GM12878 (cell line): ENCODE measurements at regions not wholly inside any gene's neighbourhood (a gene's known extent, or its start where the extent isn't known, plus 50 kb on each side); places are given as distances from the start of the nearest gene placed in this dataset.

Source experiments
- ATAC-seq: fragments of 200-7000 bp; cut with Tn5 transposase; 3 replicates; pipeline ENCODE4 v1.9.1; 2020; ENCODE audit warnings: mild to moderate bottlenecking, moderate library complexity
- BruUV-seq: library from RNA; stranded (reverse); fragments of 400-500 nt; replicated peaks from 2 replicates; lab custom pipeline; 2021; lab: Mats Ljungman, UMichigan
- CTCF ChIA-PET: fragments of 300-600 bp; sonication (Branson Sonifier 250); formaldehyde crosslinking; extraction: SDS; loops from one replicate; lab custom pipeline; 2021; ENCODE audit warnings: inconsistent platforms; lab: Yijun Ruan, JAX
- POLR2A ChIA-PET: fragments of 350-600 bp; formaldehyde crosslinking; extraction: SDS; loops from one replicate; lab custom pipeline; 2021; ENCODE audit warnings: inconsistent platforms; lab: Charles Lee
- RAD21 ChIA-PET: fragments of 300-600 bp; sonication (Branson Sonifier 250); formaldehyde crosslinking; loops from one replicate; lab custom pipeline; 2023; ENCODE audit warnings: antibody characterized with exemption; ENCODE audit not compliant: unreplicated experiment; lab: Charles Lee
- SMC1A ChIA-PET: fragments of 300-600 bp; sonication (Branson Sonifier 250); formaldehyde crosslinking; loops from one replicate; lab custom pipeline; 2023; ENCODE audit not compliant: unreplicated experiment, uncharacterized antibody; lab: Charles Lee
- DNase-seq: peaks from one replicate; pipeline ENCODE4 v3.0.0-alpha.2; 2011; ENCODE audit warnings: low read depth, low spot score
- FAIRE-seq: peaks from 3 replicates; lab custom pipeline; 2011; peaks lifted over from hg19 to GRCh38; lab: Jason Lieb, UNC
- H2AFZ ChIP-seq: 2 replicates; pipeline ENCODE4 v1.6.0; 2011; ENCODE audit warnings: low read depth, low read length, control low read depth; ENCODE audit not compliant: control insufficient read depth
- H3K27ac ChIP-seq: 2 replicates; pipeline ENCODE4 v1.5.1; 2011; ENCODE audit warnings: control low read depth; ENCODE audit not compliant: control insufficient read depth, insufficient read depth
- H3K27me3 ChIP-seq, 2 experiments: replicated peaks in 1 of 2; 2 replicates each; pipeline versions ENCODE4 v1.6.0 to v1.6.1; 2011; ENCODE audit warnings: low read length in 1 of 2; ENCODE audit not compliant: control insufficient read depth in 2 of 2, insufficient read depth in 2 of 2
- H3K36me3 ChIP-seq, 2 experiments: 2 replicates each; pipeline ENCODE4 v1.5.1; 2011; ENCODE audit warnings: low read length in 1 of 2; ENCODE audit not compliant: control insufficient read depth in 2 of 2, insufficient read depth in 2 of 2
- H3K4me1 ChIP-seq: 2 replicates; pipeline ENCODE4 v1.6.1; 2011; ENCODE audit warnings: mild to moderate bottlenecking, low read length, moderate library complexity, mixed read lengths; ENCODE audit not compliant: control insufficient read depth, insufficient read depth
- H3K4me2 ChIP-seq: 2 replicates; pipeline ENCODE4 v1.6.0; 2011; ENCODE audit warnings: control low read depth; ENCODE audit not compliant: control insufficient read depth, insufficient read depth
- H3K4me3 ChIP-seq: fragments of 200-600 bp; sonication (generic); 2 replicates; pipeline ENCODE4 v1.5.1; 2016
- H3K79me2 ChIP-seq: 2 replicates; pipeline ENCODE4 v1.6.0; 2011; ENCODE audit warnings: low read length; ENCODE audit not compliant: control insufficient read depth, insufficient read depth
- H3K9ac ChIP-seq: 2 replicates; pipeline ENCODE4 v1.8.0; 2011; ENCODE audit warnings: low read length, control low read depth, mixed read lengths; ENCODE audit not compliant: control insufficient read depth, insufficient read depth
- H3K9me3 ChIP-seq: replicated peaks from 3 replicates; pipeline ENCODE4 v1.5.1; 2011; ENCODE audit warnings: mild to moderate bottlenecking, low read length; ENCODE audit not compliant: control insufficient read depth, insufficient read depth
- H4K20me1 ChIP-seq: 2 replicates; pipeline ENCODE4 v1.6.0; 2011; ENCODE audit not compliant: control insufficient read depth, insufficient read depth
- RAD21 ChIP-seq: IDR thresholded peaks from 2 replicates; pipeline ENCODE4 v1.6.1; 2011; ENCODE audit warnings: mild to moderate bottlenecking, low read depth, low read length, moderate library complexity; ENCODE audit not compliant: insufficient read depth
- SMC3 ChIP-seq: IDR thresholded peaks from 2 replicates; pipeline ENCODE4 v1.6.1; 2011; ENCODE audit warnings: low read length, improper control_type of control experiment, borderline replicate concordance
- WRNIP1 ChIP-seq: IDR thresholded peaks from 2 replicates; pipeline ENCODE4 v1.6.1; 2011; ENCODE audit warnings: low read depth, low read length, improper control_type of control experiment, borderline replicate concordance
- WGBS: methylation state at CpG from one replicate; pipeline ENCODE4 v1.1.6; 2016; ENCODE audit warnings: low lambda C conversion rate; ENCODE audit not compliant: insufficient replicate concordance, insufficient coverage; ENCODE audit errors: missing lambda C conversion rate; 5-methylcytosine and 5-hydroxymethylcytosine counted together
- in situ Hi-C: fragments of 300-500 bp; cut with MboI; formaldehyde crosslinking; loops from 9 replicates; pipeline ENCODE4 v1.14.3; 2018; ENCODE audit warnings: mixed read lengths
- intact Hi-C: fragments of 100-400 bp; cut with micrococcal nuclease; formaldehyde crosslinking; loops from one replicate; pipeline ENCODE4 v1.14.2; 2022; ENCODE audit not compliant: unreplicated experiment
- TF ChIP-seq, protein P1 (sequence below), 3 experiments: IDR thresholded peaks in 2 of 3; conservative IDR thresholded peaks in 1 of 3; 2 replicates each; pipeline ENCODE4 v1.5.1; 2011; ENCODE audit warnings: low read depth in 3 of 3, low read length in 3 of 3, mild to moderate bottlenecking in 3 of 3, control low read depth in 2 of 3, moderate library complexity in 2 of 3, inconsistent platforms in 1 of 3, mixed read lengths in 1 of 3; ENCODE audit not compliant: control insufficient read depth in 2 of 3, insufficient read depth in 1 of 3; ENCODE audit errors: extremely low read depth in 1 of 3
- TF ChIP-seq, protein P2 (sequence below): IDR thresholded peaks from 2 replicates; pipeline ENCODE4 v1.6.1; 2012; ENCODE audit warnings: low read depth, low read length, improper control_type of control experiment

DNA sequence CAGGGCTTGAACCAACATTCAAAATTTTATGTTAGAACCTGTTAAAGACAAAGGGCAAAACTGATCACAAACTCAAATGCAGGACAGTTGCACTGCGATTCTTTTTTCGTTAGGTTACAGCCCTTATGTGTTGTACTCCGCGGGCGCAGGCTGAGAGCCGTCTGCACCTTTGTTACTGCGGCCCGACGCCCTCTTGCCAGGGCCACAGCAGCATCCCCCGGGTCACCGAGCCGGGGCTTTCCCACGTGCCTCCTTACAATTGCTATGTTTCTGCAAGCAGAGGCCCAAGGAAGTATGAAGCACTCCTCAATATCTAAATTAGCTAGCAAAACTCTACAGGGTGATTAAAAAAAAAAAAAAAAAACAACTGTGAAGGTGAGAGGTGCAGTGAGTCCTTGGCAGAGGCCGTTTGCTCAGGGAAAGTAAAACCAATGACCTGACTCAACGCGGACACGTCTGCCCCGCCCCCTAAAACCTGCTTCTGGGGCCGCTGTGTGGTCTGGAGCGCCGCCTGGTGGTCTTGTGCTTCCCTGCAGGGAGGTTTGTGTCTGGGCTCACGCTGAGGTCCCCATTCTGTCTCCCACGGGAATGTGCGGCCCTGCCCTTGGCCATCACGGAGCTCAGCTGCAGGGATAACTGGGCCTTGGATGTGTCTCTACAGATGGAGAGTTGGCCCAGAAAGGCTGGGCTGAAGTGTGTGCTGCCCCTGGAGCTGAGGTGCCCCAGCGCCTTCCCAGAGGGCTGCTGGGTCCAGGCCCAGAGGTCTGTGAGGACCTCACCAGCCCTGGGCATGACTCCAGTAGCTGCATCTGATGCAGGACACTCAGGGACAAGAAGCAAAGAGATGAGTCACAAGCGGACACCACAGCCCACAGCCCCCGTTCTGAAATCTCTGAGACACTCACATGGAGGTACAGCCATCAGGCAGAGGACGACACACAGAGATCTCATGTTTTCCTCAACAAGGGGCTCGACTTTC is 418.5 kb downstream of the TMEM121 start:
- ChIA-PET CTCF (no interaction called here), SMC1A (no interaction called here), RAD21 (no interaction called here), POLR2A (no interaction called here)
- Histone ChIP-seq H3K4me1 (no peaks in the 10 kb centered on the region), H3K27ac (no peak overlapping the region), H3K36me3 (no peaks in the 10 kb centered on the region), H3K79me2 (no peaks in the 10 kb centered on the region), H3K9ac (no peak overlapping the region), H3K9me3 (no peaks in the 10 kb centered on the region), H3K4me3 (no peak overlapping the region), H3K4me2 (no peak overlapping the region)
- FAIRE-seq (no peak), ATAC-seq (no peak)
- no TSS peak for BruUV-seq
- intact Hi-C loops: no loop called here
- in situ Hi-C loops: no loop called here
- no CpG with 5 or more reads among the region's 30 CpGs for WGBS
- TF ChIP-seq, protein P1, sequence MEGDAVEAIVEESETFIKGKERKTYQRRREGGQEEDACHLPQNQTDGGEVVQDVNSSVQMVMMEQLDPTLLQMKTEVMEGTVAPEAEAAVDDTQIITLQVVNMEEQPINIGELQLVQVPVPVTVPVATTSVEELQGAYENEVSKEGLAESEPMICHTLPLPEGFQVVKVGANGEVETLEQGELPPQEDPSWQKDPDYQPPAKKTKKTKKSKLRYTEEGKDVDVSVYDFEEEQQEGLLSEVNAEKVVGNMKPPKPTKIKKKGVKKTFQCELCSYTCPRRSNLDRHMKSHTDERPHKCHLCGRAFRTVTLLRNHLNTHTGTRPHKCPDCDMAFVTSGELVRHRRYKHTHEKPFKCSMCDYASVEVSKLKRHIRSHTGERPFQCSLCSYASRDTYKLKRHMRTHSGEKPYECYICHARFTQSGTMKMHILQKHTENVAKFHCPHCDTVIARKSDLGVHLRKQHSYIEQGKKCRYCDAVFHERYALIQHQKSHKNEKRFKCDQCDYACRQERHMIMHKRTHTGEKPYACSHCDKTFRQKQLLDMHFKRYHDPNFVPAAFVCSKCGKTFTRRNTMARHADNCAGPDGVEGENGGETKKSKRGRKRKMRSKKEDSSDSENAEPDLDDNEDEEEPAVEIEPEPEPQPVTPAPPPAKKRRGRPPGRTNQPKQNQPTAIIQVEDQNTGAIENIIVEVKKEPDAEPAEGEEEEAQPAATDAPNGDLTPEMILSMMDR (IDR thresholded peaks at IDR 0.05 in 2 of 3, conservative IDR thresholded peaks at IDR 0.05 in 1 of 3; ENCODE audit: control insufficient read depth in 2 of 3, extremely low read depth in 1 of 3, insufficient read depth in 1 of 3, low read depth in 3 of 3, low read length in 3 of 3): peak in 1 of 3 experiments; percentile 63; a peak in 3 of 6 replicates
- TF ChIP-seq RAD21: peak; percentile 80
- TF ChIP-seq WRNIP1: no peak
- TF ChIP-seq, protein P2, sequence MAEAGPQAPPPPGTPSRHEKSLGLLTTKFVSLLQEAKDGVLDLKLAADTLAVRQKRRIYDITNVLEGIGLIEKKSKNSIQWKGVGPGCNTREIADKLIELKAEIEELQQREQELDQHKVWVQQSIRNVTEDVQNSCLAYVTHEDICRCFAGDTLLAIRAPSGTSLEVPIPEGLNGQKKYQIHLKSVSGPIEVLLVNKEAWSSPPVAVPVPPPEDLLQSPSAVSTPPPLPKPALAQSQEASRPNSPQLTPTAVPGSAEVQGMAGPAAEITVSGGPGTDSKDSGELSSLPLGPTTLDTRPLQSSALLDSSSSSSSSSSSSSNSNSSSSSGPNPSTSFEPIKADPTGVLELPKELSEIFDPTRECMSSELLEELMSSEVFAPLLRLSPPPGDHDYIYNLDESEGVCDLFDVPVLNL: no peak
- peak; percentile 34 for TF ChIP-seq SMC3
- TF ChIP-seq, all 136 proteins: peak for 3
- Histone ChIP-seq H3K27me3 (no peaks in the 10 kb centered on the region), H4K20me1 (no peaks in the 10 kb centered on the region), H2AFZ (no peak overlapping the region; the same call in 1 of the 2 replicates)
- DNase-seq: no peak
